ENCODE measurements at regions not wholly inside any gene's neighbourhood (a gene's known extent, or its start where the extent isn't known, plus 50 kb on each side); places are given as distances from the start of the nearest gene placed in this dataset.
"Not testable (repeated sequence)": the region's sequence is repeated elsewhere in the genome, so short reads cannot be mapped to it uniquely, and the experiment has no call there.

DNA sequence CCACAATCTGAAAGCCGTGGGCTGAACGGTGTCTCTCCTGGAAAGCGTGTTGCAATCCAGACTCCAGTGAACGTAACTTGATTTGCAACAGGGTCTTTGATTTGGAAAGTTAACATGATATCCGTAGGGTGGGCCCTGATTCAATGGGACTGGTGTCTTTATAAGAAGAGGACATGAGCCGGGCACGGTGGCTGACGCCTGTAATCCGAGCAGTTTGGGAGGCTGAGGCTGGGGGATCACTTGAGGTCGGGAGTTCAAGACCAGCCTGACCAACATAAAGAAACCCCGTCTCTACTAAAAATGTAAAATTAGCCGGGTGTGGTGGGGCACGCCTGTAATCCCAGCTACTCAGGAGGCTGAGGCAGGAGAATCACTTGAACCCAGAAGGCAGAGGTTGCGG, 176.5 kb downstream of the CRLF2 start:
- TF ChIP-seq, protein P1, sequence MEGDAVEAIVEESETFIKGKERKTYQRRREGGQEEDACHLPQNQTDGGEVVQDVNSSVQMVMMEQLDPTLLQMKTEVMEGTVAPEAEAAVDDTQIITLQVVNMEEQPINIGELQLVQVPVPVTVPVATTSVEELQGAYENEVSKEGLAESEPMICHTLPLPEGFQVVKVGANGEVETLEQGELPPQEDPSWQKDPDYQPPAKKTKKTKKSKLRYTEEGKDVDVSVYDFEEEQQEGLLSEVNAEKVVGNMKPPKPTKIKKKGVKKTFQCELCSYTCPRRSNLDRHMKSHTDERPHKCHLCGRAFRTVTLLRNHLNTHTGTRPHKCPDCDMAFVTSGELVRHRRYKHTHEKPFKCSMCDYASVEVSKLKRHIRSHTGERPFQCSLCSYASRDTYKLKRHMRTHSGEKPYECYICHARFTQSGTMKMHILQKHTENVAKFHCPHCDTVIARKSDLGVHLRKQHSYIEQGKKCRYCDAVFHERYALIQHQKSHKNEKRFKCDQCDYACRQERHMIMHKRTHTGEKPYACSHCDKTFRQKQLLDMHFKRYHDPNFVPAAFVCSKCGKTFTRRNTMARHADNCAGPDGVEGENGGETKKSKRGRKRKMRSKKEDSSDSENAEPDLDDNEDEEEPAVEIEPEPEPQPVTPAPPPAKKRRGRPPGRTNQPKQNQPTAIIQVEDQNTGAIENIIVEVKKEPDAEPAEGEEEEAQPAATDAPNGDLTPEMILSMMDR (conservative IDR thresholded peaks at IDR 0.05; ENCODE audit: low read depth, low read length): not testable (repeated sequence)
- not testable (repeated sequence) for TF ChIP-seq EZH2 (IDR thresholded peaks at IDR 0.05; ENCODE audit: borderline replicate concordance, low read depth, low read length, poor library complexity, severe bottlenecking)

Data from A673 (cell line).